Nephron progenitor cell (in vitro differentiated cells): ENCODE measurements at regions not wholly inside any gene's neighbourhood (a gene's known extent, or its start where the extent isn't known, plus 50 kb on each side); places are given as distances from the start of the nearest gene placed in this dataset.

Source experiments
- DNase-seq: peaks from one replicate; pipeline ENCODE4 v3.0.0; 2021
- H3K27ac Mint-ChIP-seq: 2 replicates; pipeline ENCODE4 v1.8.0; 2021; ENCODE audit warnings: mild to moderate bottlenecking, moderate library complexity, mixed read lengths
- H3K27me3 Mint-ChIP-seq: 2 replicates; pipeline ENCODE4 v1.8.0; 2021; ENCODE audit warnings: mild to moderate bottlenecking, low read depth, mixed read lengths; ENCODE audit not compliant: poor library complexity
- H3K36me3 Mint-ChIP-seq: 2 replicates; pipeline ENCODE4 v1.8.0; 2021; ENCODE audit warnings: low read depth, mixed read lengths
- H3K4me1 Mint-ChIP-seq: 2 replicates; pipeline ENCODE4 v1.8.0; 2021; ENCODE audit warnings: mixed read lengths
- H3K4me3 Mint-ChIP-seq: 2 replicates; pipeline ENCODE4 v1.8.0; 2021; ENCODE audit warnings: mild to moderate bottlenecking, moderate library complexity, mixed read lengths
- H3K9me3 Mint-ChIP-seq: 2 replicates; pipeline ENCODE4 v1.8.0; 2021; ENCODE audit warnings: mild to moderate bottlenecking, moderate library complexity, mixed read lengths
- TF ChIP-seq, protein P1 (sequence below): fragments of 200-600 bp; sonication (generic); IDR thresholded peaks from 2 replicates; pipeline ENCODE4 v1.5.0; 2021; ENCODE audit warnings: antibody characterized with exemption

DNA sequence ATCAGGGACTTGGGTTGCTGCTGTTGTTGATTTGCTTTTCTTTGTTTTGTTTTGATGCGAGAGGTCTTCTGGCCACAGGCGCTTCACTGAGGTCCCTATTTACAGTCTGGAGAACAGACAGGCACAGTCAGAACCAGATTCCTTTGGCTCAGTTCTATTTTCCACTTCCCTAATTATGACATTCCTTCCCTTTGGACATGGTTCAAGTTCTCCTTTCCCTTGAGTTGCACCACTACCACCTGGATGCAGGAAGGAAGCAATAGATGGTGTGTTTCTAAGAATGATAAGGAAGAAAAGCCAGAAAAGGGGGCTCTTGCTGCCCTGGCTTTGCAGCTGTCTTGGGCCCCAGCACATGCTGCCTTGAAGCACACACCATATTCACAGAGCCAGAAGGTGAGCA lies 160.6 kb downstream of the MAF start:
- Mint-ChIP-seq H3K9me3 (no peaks in the 10 kb centered on the region), H3K4me1 (peaks cover 39% of the 10 kb centered on the region), H3K36me3 (no peaks in the 10 kb centered on the region), H3K27me3 (peaks cover 21% of the 10 kb centered on the region), H3K27ac (no peak overlapping the region), H3K4me3 (no peak overlapping the region)
- no peak for DNase-seq
- TF ChIP-seq, protein P1, sequence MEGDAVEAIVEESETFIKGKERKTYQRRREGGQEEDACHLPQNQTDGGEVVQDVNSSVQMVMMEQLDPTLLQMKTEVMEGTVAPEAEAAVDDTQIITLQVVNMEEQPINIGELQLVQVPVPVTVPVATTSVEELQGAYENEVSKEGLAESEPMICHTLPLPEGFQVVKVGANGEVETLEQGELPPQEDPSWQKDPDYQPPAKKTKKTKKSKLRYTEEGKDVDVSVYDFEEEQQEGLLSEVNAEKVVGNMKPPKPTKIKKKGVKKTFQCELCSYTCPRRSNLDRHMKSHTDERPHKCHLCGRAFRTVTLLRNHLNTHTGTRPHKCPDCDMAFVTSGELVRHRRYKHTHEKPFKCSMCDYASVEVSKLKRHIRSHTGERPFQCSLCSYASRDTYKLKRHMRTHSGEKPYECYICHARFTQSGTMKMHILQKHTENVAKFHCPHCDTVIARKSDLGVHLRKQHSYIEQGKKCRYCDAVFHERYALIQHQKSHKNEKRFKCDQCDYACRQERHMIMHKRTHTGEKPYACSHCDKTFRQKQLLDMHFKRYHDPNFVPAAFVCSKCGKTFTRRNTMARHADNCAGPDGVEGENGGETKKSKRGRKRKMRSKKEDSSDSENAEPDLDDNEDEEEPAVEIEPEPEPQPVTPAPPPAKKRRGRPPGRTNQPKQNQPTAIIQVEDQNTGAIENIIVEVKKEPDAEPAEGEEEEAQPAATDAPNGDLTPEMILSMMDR, result no peak

DNA sequence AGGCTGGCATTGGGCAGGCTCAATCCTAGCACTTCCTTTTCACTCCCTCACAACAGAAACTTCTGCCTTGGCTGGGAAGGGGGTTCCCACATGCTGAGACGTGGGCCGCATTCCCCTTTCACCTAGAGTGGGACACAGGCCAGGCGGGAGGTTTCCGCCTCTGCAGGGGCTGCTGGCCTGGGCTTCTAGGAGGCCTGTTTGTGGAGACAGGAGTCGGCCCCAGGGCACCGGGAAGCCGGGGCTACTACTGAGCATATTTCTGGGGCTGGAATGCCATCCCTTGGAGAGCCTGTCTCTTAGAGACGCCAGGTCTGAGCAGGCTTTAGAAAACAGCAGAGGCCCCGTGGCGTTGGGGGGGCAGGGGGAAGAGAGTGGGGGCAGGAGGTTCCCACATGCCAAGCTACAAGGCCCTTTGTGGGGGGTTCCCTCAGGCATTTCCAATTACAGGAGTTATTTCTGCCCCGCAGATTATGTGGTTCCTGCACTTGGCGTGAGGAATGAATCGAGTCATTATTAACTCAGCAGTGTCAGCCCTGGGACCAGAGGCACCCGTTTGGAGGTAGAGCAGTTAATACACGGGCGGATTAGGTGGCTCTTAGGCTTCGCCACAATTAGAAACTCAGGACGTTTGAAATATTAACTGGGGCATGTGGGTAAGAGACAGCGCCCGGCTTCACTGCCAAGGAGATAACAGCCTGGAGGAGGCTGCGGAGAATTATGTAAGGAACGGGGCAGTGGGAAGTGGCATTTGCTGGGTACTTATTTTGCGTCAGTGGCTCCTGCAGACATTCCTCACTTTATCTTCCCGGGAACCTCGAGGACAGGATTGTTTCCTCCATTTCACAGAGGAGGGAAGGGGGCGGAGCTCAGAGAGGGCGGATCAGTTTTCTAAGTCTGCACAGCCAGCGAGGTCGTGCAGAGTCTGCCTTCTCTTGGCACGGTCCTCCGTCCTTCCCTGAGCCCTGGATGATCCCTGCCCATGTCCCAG lies 162.5 kb downstream of the MAF start:
- no peaks in the 10 kb centered on the region for H3K36me3 Mint-ChIP-seq
- no peak for DNase-seq
- peaks cover 6% of the 10 kb centered on the region for H3K9me3 Mint-ChIP-seq
- peaks cover 17% of the 10 kb centered on the region for H3K27me3 Mint-ChIP-seq
- TF ChIP-seq, protein P1, result no peak
- no peak overlapping the region for H3K27ac Mint-ChIP-seq
- H3K4me1 Mint-ChIP-seq, result peaks cover 41% of the 10 kb centered on the region
- no peak overlapping the region for H3K4me3 Mint-ChIP-seq

DNA sequence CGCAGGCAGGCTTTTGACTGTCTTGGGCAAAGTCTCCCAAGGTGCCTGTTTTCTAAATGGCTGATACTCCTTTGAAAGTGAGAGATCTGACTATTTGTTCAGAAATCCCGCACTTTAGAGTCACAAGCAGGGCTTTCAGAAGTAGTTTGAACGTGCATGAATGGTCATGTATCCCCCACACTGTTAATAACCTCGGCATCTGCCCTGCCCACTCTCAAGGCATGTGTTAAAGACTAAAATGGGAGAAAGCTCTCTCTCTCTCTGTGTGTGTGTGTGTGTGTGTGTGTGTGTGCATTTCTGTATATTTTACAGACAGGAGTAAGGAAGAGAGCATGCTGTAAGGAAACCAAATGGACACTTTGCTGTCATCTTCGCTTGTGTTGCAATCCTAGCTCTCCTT lies 163.7 kb downstream of the MAF start:
- no peak overlapping the region for H3K27ac Mint-ChIP-seq
- H3K36me3 Mint-ChIP-seq, result no peaks in the 10 kb centered on the region
- no peak for DNase-seq
- peaks cover 38% of the 10 kb centered on the region for H3K4me1 Mint-ChIP-seq
- H3K27me3 Mint-ChIP-seq, result peaks cover 19% of the 10 kb centered on the region
- peaks cover 6% of the 10 kb centered on the region for H3K9me3 Mint-ChIP-seq
- H3K4me3 Mint-ChIP-seq, result no peak overlapping the region
- TF ChIP-seq, protein P1, result no peak

DNA sequence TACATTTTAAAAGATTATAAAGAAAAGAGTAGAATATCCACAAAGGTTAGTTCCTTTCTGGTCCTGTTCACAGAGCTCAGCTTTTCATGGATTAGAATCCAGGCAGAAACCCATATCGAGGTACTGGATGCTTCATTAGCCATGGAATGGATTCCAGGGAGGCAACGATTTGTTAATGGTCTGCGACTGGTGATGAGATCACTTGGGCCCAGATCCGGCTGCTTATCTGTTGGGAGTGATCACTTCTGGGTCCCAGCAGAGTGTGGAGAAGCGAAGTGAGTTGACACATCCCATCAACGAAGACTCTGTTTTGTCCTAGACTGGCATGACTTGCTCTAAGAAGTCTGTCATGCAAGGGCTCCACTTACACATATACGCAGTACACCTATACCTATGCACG lies 165.8 kb downstream of the MAF start:
- DNase-seq, result no peak
- Mint-ChIP-seq H3K27ac (no peak overlapping the region), H3K27me3 (peaks cover 16% of the 10 kb centered on the region), H3K4me1 (peaks cover 46% of the 10 kb centered on the region), H3K9me3 (peaks cover 6% of the 10 kb centered on the region), H3K4me3 (no peak overlapping the region), H3K36me3 (no peaks in the 10 kb centered on the region)
- TF ChIP-seq, protein P1, result no peak

DNA sequence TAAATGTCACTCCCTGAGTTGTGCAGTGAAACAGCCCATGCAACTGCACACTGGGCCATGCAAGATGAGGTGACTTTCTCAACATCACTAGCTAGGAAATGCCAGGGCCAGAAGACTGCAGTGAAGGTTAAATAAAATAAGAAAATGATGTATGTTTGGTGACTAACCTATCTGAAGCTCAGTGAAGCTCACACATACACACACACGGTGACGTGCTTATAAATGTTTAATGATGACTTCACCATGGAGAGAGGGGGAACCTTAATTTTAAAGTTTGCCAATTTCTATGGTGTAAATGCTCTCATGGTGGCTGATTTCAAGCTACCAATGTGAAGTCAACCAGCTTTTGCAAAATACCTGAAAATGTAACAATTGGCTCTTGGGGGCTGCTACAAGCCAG lies 166.4 kb downstream of the MAF start:
- TF ChIP-seq, protein P1, result no peak
- Mint-ChIP-seq H3K4me3 (no peak overlapping the region), H3K36me3 (no peaks in the 10 kb centered on the region), H3K27me3 (peaks cover 13% of the 10 kb centered on the region), H3K9me3 (peaks cover 6% of the 10 kb centered on the region), H3K4me1 (peaks cover 50% of the 10 kb centered on the region), H3K27ac (no peak overlapping the region)
- DNase-seq, result no peak

DNA sequence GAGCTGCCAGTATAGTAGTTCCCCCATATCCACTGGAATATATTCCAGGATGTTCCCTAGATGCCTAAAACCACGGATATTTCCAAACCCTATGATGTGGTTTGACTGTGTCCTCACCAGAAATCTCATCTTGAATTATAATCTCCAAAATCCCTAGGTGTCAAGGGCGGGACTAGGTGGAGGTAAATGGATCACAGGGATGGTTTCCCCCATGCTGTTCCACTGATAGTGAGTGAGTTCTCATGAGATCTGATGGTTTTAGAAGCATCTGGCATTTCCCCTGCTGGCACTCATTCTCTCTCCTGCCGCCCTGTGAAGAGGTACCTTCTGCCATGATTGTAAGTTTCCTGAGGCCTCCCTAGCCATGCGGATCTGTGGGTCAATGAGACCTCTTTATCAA lies 168.6 kb downstream of the MAF start:
- peaks cover 6% of the 10 kb centered on the region for H3K9me3 Mint-ChIP-seq
- no peak overlapping the region for H3K27ac Mint-ChIP-seq
- H3K36me3 Mint-ChIP-seq, result no peaks in the 10 kb centered on the region
- H3K27me3 Mint-ChIP-seq, result peaks cover 7% of the 10 kb centered on the region
- TF ChIP-seq, protein P1, result no peak
- H3K4me1 Mint-ChIP-seq, result peaks cover 47% of the 10 kb centered on the region
- no peak overlapping the region for H3K4me3 Mint-ChIP-seq
- DNase-seq, result no peak
